Thymus (tissue), 11 donors: ENCODE measurements at regions not wholly inside any gene's neighbourhood (a gene's known extent, or its start where the extent isn't known, plus 50 kb on each side); places are given as distances from the start of the nearest gene placed in this dataset.

Source experiments
- DNase-seq, 9 donors: peaks; one replicate each; pipeline ENCODE4 v3.0.0-alpha.2; 2013; ENCODE audit warnings: low spot score in 9 of 9, low read depth in 6 of 9, missing footprints in 1 of 9
- H3K27ac ChIP-seq, 2 donors: one replicate each; pipeline ENCODE4 v1.5.1; 2013; ENCODE audit warnings: control low read depth in 1 of 2, low read depth in 1 of 2, low read length in 1 of 2, mild to moderate bottlenecking in 1 of 2, moderate library complexity in 1 of 2
- H3K27me3 ChIP-seq, 2 donors: one replicate each; pipeline ENCODE4 v1.5.1; 2013; ENCODE audit warnings: low read length in 1 of 2; ENCODE audit not compliant: control insufficient read depth in 2 of 2, insufficient read depth in 1 of 2
- H3K36me3 ChIP-seq, 2 donors: one replicate each; pipeline ENCODE4 v1.5.1; 2013; ENCODE audit warnings: low read length in 1 of 2, mild to moderate bottlenecking in 1 of 2, moderate library complexity in 1 of 2; ENCODE audit not compliant: control insufficient read depth in 2 of 2, insufficient read depth in 2 of 2
- H3K4me1 ChIP-seq, 2 donors: one replicate each; pipeline ENCODE4 v1.5.1; 2013; ENCODE audit warnings: low read length in 2 of 2; ENCODE audit not compliant: control insufficient read depth in 2 of 2, insufficient read depth in 2 of 2
- H3K4me3 ChIP-seq, 2 donors: one replicate each; pipeline ENCODE4 v1.5.1; 2013; ENCODE audit warnings: low read length in 2 of 2, control low read depth in 1 of 2, mild to moderate bottlenecking in 1 of 2
- H3K9me3 ChIP-seq, 2 donors: one replicate each; pipeline ENCODE4 v1.5.1; 2013; ENCODE audit warnings: low read length in 1 of 2, mild to moderate bottlenecking in 1 of 2; ENCODE audit not compliant: control insufficient read depth in 2 of 2, insufficient read depth in 1 of 2
- WGBS: extraction: QIAGEN DNeasy Blood & Tissue Kit; methylation state at CpG from one replicate; pipeline ENCODE4 v1.1.7; 2013; 5-methylcytosine and 5-hydroxymethylcytosine counted together
- donor health status: healthy.

GRCh38 chr15:52980446-52980845 is 190.3 kb upstream of the ONECUT1 start:
- no peak for DNase-seq

DNA sequence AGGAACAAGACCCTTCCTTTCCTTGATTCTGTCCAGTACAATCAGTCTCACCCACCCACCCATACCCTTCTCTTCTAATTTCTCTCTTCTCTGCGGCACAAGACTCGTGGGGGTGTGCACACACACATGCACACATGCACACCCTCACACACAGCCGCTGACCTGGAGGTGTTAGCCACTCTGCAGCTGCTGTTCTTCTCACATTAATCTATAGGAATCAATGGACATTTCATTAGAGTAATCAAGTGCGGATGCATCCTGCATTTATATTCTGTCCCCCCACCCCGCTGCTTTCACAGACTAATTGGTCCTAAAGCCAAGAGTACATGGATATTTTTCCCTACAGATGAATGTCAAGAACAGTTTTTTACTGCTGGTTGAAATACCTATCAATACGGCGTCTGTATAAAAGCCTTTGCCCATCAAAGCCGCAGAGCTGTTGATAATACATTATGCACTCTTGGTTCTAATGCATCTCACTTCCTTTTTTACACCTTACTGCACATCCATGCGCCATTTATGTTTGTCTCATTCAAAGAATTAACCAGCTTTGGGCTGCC is 186.5 kb upstream of the ONECUT1 start:
- H3K4me3 ChIP-seq: no peak overlapping the region
- no peaks in the 10 kb centered on the region for H3K27me3 ChIP-seq
- 94% methylated on average over 9 of the region's 9 CpGs for WGBS
- H3K9me3 ChIP-seq: no peaks in the 10 kb centered on the region
- no peak overlapping the region for H3K27ac ChIP-seq
- no peaks in the 10 kb centered on the region for H3K4me1 ChIP-seq
- DNase-seq: no peak
- H3K36me3 ChIP-seq: no peaks in the 10 kb centered on the region

More at GRCh38 chr15:52980446-52980845, 190.3 kb upstream of the ONECUT1 start:
- Histone ChIP-seq H3K4me1 (no peaks in the 10 kb centered on the region), H3K9me3 (no peaks in the 10 kb centered on the region), H3K27ac (no peak overlapping the region), H3K4me3 (no peak overlapping the region), H3K36me3 (no peaks in the 10 kb centered on the region), H3K27me3 (no peaks in the 10 kb centered on the region)
- 82% methylated on average over 3 of the region's 3 CpGs for WGBS

DNA sequence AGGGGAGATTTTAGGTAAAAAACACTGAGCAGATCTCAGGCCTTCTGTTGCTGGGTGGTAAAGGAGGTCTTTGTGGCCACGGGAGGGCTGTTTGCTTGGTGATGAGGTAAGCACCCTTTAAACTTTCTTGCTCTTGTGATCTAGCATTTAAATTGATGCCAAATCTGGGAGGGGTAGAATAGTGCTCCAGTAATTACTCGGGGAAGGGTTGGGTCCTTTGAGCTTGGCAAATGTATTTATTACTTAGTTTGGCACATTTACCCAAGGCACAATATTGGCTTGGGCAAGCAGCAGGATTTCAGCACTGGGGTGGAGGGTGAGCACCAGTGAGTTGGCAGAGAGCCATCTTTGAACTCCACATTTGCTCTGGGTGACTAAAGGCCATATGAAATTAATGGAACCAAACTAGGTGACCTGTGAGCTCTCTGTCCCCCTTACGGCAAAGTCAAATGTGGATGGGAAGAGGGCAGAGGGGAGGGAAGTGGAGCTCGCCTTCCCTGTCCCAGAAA is 185.9 kb upstream of the ONECUT1 start:
- DNase-seq: no peak
- no peaks in the 10 kb centered on the region for H3K27me3 ChIP-seq
- H3K36me3 ChIP-seq: no peaks in the 10 kb centered on the region
- WGBS: 87% methylated on average over 4 of the region's 4 CpGs
- no peak overlapping the region for H3K4me3 ChIP-seq
- no peak overlapping the region for H3K27ac ChIP-seq
- H3K4me1 ChIP-seq: no peaks in the 10 kb centered on the region
- H3K9me3 ChIP-seq: no peaks in the 10 kb centered on the region

DNA sequence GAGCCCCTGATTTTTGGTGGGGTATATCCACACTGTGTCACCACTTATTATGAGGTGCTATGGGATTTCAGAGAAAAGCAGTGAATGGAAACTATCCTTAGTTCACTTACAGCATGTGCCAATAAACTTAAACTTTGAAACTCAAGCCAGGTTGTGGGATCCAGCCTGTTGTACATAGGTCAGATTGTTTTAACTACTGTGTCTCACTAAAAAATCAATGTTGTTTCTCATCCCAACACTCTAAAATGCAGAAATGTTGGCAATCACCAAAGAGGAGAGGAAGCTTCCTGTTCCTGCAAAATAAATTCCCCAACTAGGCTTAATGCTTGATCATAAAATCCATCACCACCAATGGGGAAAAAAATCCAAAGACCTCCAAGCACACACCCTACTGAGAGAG is 173.7 kb upstream of the ONECUT1 start:
- no peaks in the 10 kb centered on the region for H3K36me3 ChIP-seq
- no peak for DNase-seq
- H3K4me1 ChIP-seq: no peaks in the 10 kb centered on the region
- no peaks in the 10 kb centered on the region for H3K9me3 ChIP-seq
- H3K27me3 ChIP-seq: no peaks in the 10 kb centered on the region
- H3K27ac ChIP-seq: no peak overlapping the region
- H3K4me3 ChIP-seq: no peak overlapping the region

DNA sequence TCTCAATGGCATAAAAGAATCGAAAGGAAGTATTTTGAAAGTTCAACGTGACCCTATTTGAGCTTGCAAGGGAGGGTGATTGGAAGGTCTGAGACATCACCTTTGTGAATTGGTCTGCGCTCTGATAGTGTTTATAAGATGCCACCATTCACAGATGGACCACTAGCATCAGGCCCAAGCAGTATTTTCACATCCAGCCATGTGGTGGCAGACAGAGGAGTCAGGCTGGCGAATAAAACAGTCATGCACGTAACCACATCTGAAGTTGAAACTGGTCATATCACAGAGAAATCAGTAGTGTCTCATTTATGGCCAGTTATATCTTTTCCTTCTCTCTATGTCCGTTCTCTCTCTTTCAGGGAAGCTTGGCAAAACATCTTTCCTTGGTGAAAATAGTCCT is 170.1 kb upstream of the ONECUT1 start:
- Histone ChIP-seq H3K4me3 (no peak overlapping the region), H3K4me1 (no peaks in the 10 kb centered on the region), H3K36me3 (no peaks in the 10 kb centered on the region), H3K9me3 (no peaks in the 10 kb centered on the region), H3K27me3 (no peaks in the 10 kb centered on the region), H3K27ac (no peak overlapping the region)
- WGBS: 88% methylated on average over 6 of the region's 6 CpGs
- DNase-seq: no peak

GRCh38 chr15:52943746-52944145 is 153.6 kb upstream of the ONECUT1 start:
- Histone ChIP-seq H3K9me3 (no peaks in the 10 kb centered on the region), H3K4me3 (no peak overlapping the region), H3K36me3 (no peaks in the 10 kb centered on the region), H3K4me1 (no peaks in the 10 kb centered on the region), H3K27me3 (no peaks in the 10 kb centered on the region), H3K27ac (no peak overlapping the region)
- WGBS: 92% methylated on average over 2 of the region's 2 CpGs
- DNase-seq: no peak

DNA sequence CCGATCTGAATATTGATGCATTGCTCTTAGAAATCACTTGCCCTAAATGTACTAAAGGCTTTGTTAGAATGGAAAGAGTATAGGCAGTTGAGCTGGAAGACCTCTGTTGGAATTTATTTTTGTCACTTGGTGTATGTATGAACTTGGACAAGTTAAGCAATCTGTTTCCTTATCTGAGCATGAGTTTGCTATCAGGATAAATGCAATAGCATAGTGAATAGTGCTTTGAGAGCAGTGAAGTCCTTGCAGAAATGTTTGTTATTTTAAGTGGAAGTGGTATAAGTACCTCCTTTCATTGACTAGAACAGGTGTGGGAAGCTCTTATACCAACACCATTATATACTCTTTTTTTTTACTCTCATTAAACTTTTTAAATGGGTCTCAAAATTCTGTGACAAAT is 146.4 kb upstream of the ONECUT1 start:
- no peak overlapping the region for H3K4me3 ChIP-seq
- no peaks in the 10 kb centered on the region for H3K36me3 ChIP-seq
- H3K4me1 ChIP-seq: no peaks in the 10 kb centered on the region
- no peaks in the 10 kb centered on the region for H3K9me3 ChIP-seq
- 93% methylated on average over 1 of the region's 1 CpG for WGBS
- DNase-seq: no peak
- H3K27ac ChIP-seq: no peak overlapping the region
- H3K27me3 ChIP-seq: no peaks in the 10 kb centered on the region

DNA sequence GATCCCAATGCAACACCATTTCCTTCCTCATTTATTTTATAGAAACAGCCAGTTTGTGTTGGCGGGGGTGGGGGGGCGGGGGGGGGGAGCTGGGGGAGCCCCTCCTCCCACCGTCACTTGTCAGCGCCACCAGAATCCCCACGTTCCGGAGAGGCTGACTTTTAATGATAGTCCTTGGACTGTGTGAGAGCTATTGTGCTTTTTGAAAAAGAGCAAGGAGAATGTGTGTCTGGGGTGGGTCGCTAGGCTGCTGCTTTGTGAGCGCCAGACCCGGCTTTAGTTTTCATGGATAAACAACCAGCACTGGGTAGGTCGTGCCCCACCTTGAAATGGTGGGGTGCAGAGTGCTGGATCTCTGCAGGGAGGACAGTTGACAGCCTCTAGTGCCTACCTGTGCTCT is 135.0 kb upstream of the ONECUT1 start:
- Histone ChIP-seq H3K4me3 (no peak overlapping the region), H3K36me3 (no peaks in the 10 kb centered on the region), H3K9me3 (no peaks in the 10 kb centered on the region), H3K4me1 (no peaks in the 10 kb centered on the region), H3K27ac (no peak overlapping the region), H3K27me3 (no peaks in the 10 kb centered on the region)
- WGBS: 45% methylated on average over 10 of the region's 10 CpGs
- DNase-seq: no peak

GRCh38 chr15:52924630-52925029 is 134.5 kb upstream of the ONECUT1 start:
- H3K9me3 ChIP-seq: no peaks in the 10 kb centered on the region
- H3K27me3 ChIP-seq: no peaks in the 10 kb centered on the region
- DNase-seq: no peak
- no peak overlapping the region for H3K4me3 ChIP-seq
- WGBS: 89% methylated on average over 7 of the region's 7 CpGs
- no peaks in the 10 kb centered on the region for H3K36me3 ChIP-seq
- no peak overlapping the region for H3K27ac ChIP-seq
- H3K4me1 ChIP-seq: no peaks in the 10 kb centered on the region

DNA sequence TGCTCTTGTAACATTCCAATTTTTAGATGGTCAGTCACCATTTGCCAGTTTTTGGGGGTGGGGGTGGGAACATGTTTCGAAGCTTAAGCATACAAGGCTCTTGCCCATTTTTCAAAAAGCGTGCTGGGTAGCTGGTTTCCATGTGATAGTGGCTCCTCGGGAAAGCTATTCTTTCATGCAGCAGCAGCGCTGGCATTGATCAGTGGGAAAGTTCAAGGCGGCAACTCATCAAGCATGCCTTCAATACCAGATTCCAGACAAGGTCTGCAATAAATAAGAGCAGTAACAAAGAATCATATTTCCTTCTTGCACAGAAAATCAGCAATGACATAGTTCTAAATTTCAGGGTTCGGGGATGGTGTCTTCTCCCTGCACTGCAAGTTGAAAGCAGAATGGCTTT is 133.5 kb upstream of the ONECUT1 start:
- Histone ChIP-seq H3K27ac (no peak overlapping the region), H3K4me3 (no peak overlapping the region), H3K4me1 (no peaks in the 10 kb centered on the region), H3K36me3 (no peaks in the 10 kb centered on the region), H3K9me3 (no peaks in the 10 kb centered on the region), H3K27me3 (no peaks in the 10 kb centered on the region)
- no peak for DNase-seq
- WGBS: 93% methylated on average over 6 of the region's 6 CpGs
